Thymus (tissue), 11 donors: ENCODE measurements at regions not wholly inside any gene's neighbourhood (a gene's known extent, or its start where the extent isn't known, plus 50 kb on each side); places are given as distances from the start of the nearest gene placed in this dataset.
"Not testable (repeated sequence)": the region's sequence is repeated elsewhere in the genome, so short reads cannot be mapped to it uniquely, and the experiment has no call there.

ENCODE experiments used
- DNase-seq, 9 donors: peaks; one replicate each; pipeline ENCODE4 v3.0.0-alpha.2; 2013; ENCODE audit warnings: low spot score in 9 of 9, low read depth in 6 of 9, missing footprints in 1 of 9
- H3K27ac ChIP-seq, 2 donors: one replicate each; pipeline ENCODE4 v1.5.1; 2013; ENCODE audit warnings: control low read depth in 1 of 2, low read depth in 1 of 2, low read length in 1 of 2, mild to moderate bottlenecking in 1 of 2, moderate library complexity in 1 of 2
- H3K27me3 ChIP-seq, 2 donors: one replicate each; pipeline ENCODE4 v1.5.1; 2013; ENCODE audit warnings: low read length in 1 of 2; ENCODE audit not compliant: control insufficient read depth in 2 of 2, insufficient read depth in 1 of 2
- H3K36me3 ChIP-seq, 2 donors: one replicate each; pipeline ENCODE4 v1.5.1; 2013; ENCODE audit warnings: low read length in 1 of 2, mild to moderate bottlenecking in 1 of 2, moderate library complexity in 1 of 2; ENCODE audit not compliant: control insufficient read depth in 2 of 2, insufficient read depth in 2 of 2
- H3K4me1 ChIP-seq, 2 donors: one replicate each; pipeline ENCODE4 v1.5.1; 2013; ENCODE audit warnings: low read length in 2 of 2; ENCODE audit not compliant: control insufficient read depth in 2 of 2, insufficient read depth in 2 of 2
- H3K4me3 ChIP-seq, 2 donors: one replicate each; pipeline ENCODE4 v1.5.1; 2013; ENCODE audit warnings: low read length in 2 of 2, control low read depth in 1 of 2, mild to moderate bottlenecking in 1 of 2
- H3K9me3 ChIP-seq, 2 donors: one replicate each; pipeline ENCODE4 v1.5.1; 2013; ENCODE audit warnings: low read length in 1 of 2, mild to moderate bottlenecking in 1 of 2; ENCODE audit not compliant: control insufficient read depth in 2 of 2, insufficient read depth in 1 of 2
- WGBS: extraction: QIAGEN DNeasy Blood & Tissue Kit; methylation state at CpG from one replicate; pipeline ENCODE4 v1.1.7; 2013; 5-methylcytosine and 5-hydroxymethylcytosine counted together
- donor health status: healthy.

DNA sequence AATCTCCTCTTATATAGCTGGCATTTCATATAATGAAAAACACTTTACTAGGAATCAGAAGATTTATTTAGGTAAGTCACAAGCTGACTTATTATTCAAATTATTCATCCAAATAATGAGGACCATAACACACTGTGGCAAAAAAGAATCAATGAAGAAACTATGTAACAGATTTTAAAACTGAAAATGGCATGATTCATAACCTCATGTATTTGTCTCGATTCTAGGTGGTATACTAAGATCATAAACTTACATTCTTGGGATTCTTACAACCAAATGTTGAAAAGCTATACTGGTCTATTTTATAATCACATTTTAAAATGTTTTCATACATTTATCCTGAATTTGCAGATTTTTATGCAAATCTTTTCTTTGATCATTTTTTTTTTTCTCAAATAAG, 69.6 kb upstream of the ZSCAN2 start:
- not testable (repeated sequence) for H3K9me3 ChIP-seq, H3K36me3 ChIP-seq, H3K4me1 ChIP-seq, DNase-seq, H3K27me3 ChIP-seq, H3K4me3 ChIP-seq, H3K27ac ChIP-seq
- 97% methylated on average over 1 of the region's 1 CpG for WGBS

DNA sequence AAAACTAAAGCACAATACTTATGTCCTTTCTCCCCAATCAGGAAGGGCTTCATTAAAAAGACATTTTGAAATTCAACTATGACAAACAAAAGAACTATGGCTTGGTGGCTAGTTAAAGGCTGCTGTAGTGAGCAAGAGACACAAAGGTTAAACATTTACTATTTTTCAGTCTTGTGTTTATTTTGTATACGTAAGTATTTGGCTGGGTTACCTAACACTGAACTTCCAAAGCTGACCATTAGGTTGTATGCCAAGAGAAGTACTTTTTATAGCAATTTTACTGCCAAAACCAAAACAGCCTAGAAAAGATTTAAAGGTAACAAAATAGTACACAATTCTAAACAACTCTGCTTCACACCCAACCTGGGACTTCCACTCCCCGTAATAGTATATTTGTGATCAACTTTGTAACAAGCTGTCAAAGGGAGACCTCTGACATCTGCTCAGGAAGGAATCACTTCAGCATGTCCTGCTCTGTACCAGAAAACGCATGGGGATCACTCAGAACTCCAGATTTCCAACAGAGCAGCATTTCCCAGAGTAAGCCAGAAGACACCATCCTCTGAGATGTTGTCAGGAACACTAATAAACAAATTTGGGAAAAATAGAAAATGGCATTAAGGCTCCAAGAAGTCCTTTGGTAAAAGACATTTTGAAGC, 69.0 kb upstream of the ZSCAN2 start:
- DNase-seq, H3K9me3 ChIP-seq, H3K27ac ChIP-seq, H3K27me3 ChIP-seq, H3K36me3 ChIP-seq, H3K4me1 ChIP-seq, H3K4me3 ChIP-seq: not testable (repeated sequence)
- WGBS, result 98% methylated on average over 3 of the region's 3 CpGs

DNA sequence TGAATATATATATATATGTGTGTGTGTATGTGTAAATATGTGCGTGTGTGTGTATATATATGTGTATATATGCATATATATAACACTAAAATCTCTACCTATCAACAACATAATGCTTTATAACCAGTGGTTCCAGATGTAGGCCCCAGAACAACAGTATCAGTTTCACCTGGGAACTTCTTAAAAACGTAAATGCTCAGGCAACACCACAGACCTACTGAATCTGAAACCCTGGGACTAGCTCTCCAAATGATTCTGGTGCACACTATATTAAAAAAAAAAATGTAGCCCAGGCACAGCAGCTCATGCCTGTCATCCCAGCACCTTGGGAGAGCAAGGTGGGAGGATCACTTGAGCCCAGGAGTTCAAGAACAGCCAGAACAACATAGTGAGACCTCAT, 67.1 kb upstream of the ZSCAN2 start:
- not testable (repeated sequence) for H3K4me3 ChIP-seq, H3K27ac ChIP-seq, H3K36me3 ChIP-seq, H3K27me3 ChIP-seq, DNase-seq, H3K4me1 ChIP-seq, H3K9me3 ChIP-seq
- 96% methylated on average over 2 of the region's 2 CpGs for WGBS

DNA sequence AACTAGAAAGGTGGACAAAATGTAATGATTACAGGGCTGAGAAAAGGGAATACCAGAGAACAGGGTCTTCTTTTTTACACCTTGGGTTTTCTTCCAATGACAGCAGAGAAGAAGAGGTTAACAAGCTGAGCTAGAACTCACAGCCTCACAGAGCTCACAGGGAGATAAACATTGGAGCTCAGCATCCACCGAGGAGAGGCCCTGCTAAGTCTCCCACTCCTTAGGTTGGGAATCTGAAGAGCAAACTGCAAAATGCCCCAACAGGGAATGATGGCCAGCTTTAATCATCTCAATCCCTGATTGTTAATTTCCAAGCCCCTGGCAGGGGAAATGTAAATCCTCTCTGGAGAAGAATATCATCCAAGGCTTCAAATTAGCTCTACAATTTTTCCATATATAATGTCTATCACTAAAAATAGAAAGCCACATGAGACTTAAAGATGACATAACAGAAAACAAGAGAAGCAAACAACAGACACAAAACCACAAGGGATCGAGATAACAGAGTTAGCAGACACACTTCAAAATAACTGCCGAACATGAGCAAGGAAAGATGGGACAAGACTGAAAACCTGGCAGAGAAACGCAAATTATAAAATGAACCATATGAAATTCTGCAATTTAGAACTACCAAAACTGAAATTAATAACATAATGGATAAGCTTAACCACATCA, 66.1 kb upstream of the ZSCAN2 start:
- not testable (repeated sequence) for H3K4me3 ChIP-seq, H3K36me3 ChIP-seq, H3K9me3 ChIP-seq, H3K4me1 ChIP-seq, H3K27me3 ChIP-seq, H3K27ac ChIP-seq
- 27% methylated on average over 4 of the region's 4 CpGs for WGBS
- DNase-seq, result peak in 7 of 9 donors; percentile 2 to 58 (median 19)

DNA sequence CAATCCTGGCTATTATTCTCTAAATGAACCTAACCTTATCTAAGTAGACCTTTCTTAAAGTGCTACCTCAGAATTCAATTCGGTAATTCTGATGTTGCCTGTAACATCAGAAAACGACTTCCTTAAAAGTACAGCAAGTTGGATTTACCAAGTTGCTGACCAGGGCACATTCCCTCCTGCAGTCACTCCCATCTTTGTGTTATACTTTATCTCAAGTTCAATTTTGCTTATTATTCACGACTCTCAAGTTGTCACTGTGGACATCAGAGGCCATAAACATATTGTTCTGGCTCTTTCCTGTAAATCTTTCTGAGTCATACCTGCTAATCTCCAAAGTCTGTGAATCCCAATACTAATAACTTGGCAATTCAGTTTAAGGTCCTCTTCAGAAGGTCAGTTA, 64.6 kb upstream of the ZSCAN2 start:
- not testable (repeated sequence) for H3K4me3 ChIP-seq, H3K36me3 ChIP-seq, H3K4me1 ChIP-seq, H3K9me3 ChIP-seq, DNase-seq, H3K27me3 ChIP-seq, H3K27ac ChIP-seq
- WGBS, result 84% methylated on average over 3 of the region's 3 CpGs

DNA sequence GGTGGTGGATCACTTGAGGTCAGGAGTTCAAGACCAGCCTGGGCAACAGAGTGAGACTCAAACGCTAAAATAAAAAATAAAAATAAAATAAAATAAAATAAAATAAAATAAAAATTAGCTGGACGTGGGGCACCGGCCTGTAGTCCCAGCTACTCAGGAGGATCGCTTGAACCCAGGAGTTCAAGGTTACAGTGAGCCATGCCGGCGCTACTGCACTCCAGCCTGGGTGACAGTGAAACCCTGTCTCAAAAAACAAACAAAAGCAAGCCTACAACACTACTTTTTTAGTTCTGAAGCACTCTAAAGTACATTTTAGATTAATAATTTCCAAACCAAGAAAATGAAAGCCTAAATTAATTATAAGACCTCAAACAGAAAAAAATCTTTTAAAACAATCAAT, 56.2 kb upstream of the ZSCAN2 start:
- not testable (repeated sequence) for H3K36me3 ChIP-seq, H3K4me3 ChIP-seq, H3K27ac ChIP-seq, H3K27me3 ChIP-seq, H3K4me1 ChIP-seq, H3K9me3 ChIP-seq, DNase-seq
- 97% methylated on average over 6 of the region's 6 CpGs for WGBS

DNA sequence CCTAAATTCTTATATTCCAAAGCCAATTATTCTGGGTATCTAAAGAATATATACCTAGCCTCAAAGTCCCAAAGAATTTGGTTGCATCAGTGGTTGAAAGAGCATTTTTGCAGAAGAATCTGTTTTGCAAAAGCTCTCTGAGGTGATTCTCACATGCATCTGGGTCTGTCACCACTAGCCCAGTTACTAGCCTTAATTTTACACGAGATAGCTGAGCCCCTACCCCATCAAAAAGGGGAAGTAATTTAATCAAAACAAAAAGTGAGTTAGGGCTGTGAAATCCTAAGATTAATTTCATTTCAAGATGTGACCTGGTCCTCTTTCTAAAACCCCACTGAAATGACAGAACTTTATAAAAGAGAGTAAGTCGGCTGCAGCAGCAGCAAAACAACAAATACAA, 53.7 kb upstream of the ZSCAN2 start:
- not testable (repeated sequence) for H3K9me3 ChIP-seq, H3K27me3 ChIP-seq, H3K4me1 ChIP-seq, H3K27ac ChIP-seq, DNase-seq, H3K36me3 ChIP-seq, H3K4me3 ChIP-seq
- 40% methylated on average over 2 of the region's 2 CpGs for WGBS

DNA sequence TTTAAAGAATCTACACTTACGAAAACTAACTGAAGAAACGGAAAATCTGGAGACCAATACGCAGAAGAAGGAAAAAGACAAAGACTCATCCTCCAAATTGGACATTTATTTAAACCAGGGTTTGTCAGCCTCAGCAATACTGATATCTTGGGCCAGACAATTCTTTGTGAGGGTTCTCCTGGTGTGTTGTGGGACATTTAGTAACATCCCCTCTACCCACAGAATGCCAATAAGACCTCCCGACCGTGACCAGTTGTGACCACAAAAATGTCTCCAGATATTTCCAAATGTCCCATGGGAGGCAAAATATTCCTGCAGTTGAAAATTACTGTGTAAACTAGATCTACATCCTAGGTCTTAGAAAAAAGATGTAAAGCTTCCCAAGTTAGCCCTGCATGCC, 50.3 kb upstream of the ZSCAN2 start:
- H3K27ac ChIP-seq, H3K4me1 ChIP-seq, H3K4me3 ChIP-seq, H3K27me3 ChIP-seq, H3K9me3 ChIP-seq, H3K36me3 ChIP-seq, DNase-seq: not testable (repeated sequence)
- WGBS, result 89% methylated on average over 5 of the region's 5 CpGs
